ENCODE measurements at regions not wholly inside any gene's neighbourhood (a gene's known extent, or its start where the extent isn't known, plus 50 kb on each side); places are given as distances from the start of the nearest gene placed in this dataset.

- WGBS, 2 donors, result 89 to 96% methylated on average over 5 of the region's 5 CpGs
- no peak for DNase-seq (ENCODE audit: low spot score in 2 of 2)
- no peak for TF ChIP-seq POLR2A (IDR thresholded peaks at IDR 0.05)
- TF ChIP-seq CTCF (IDR thresholded peaks at IDR 0.05), result no peak
- intact Hi-C loops (cut with DNase I; ENCODE audit: low total_unique reads), result no loop called here
- no peak overlapping the region for H3K4me3 ChIP-seq (ENCODE audit: low read depth, poor library complexity, severe bottlenecking)
These were observed 57.9 kb downstream of the DNAJB9 start for GRCh38 chr7:108627476-108628051.

GRCh38 chr7:108628678-108629077 is 59.0 kb downstream of the DNAJB9 start:
- no peak for DNase-seq (ENCODE audit: low spot score in 2 of 2)
- intact Hi-C loops (cut with DNase I; ENCODE audit: low total_unique reads), result no loop called here
- no peak for TF ChIP-seq CTCF (IDR thresholded peaks at IDR 0.05)
- WGBS, 2 donors, result 75 to 80% methylated on average over 3 of the region's 3 CpGs
- H3K4me3 ChIP-seq (ENCODE audit: low read depth, poor library complexity, severe bottlenecking), result no peak overlapping the region

GRCh38 chr7:108629651-108630400 is 60.2 kb downstream of the DNAJB9 start:
- no peak for DNase-seq (ENCODE audit: low spot score in 2 of 2)
- intact Hi-C loops (cut with DNase I; ENCODE audit: low total_unique reads), result no loop called here
- 51 to 57% methylated on average over 2 of the region's 2 CpGs for WGBS, 2 donors
- no peak overlapping the region for H3K4me3 ChIP-seq (ENCODE audit: low read depth, poor library complexity, severe bottlenecking)
- TF ChIP-seq CTCF (IDR thresholded peaks at IDR 0.05) (no peak), POLR2A (IDR thresholded peaks at IDR 0.05) (no peak)

GRCh38 chr7:108634036-108634435 is 64.4 kb downstream of the DNAJB9 start:
- TF ChIP-seq POLR2A (IDR thresholded peaks at IDR 0.05) (no peak), CTCF (IDR thresholded peaks at IDR 0.05) (no peak)
- intact Hi-C loops (cut with DNase I; ENCODE audit: low total_unique reads), result no loop called here
- no peak overlapping the region for H3K4me3 ChIP-seq (ENCODE audit: low read depth, poor library complexity, severe bottlenecking)
- DNase-seq (ENCODE audit: low spot score in 2 of 2), result no peak
- 74 to 82% methylated on average over 2 of the region's 2 CpGs for WGBS, 2 donors

- TF ChIP-seq POLR2A (IDR thresholded peaks at IDR 0.05), result no peak
- TF ChIP-seq CTCF (IDR thresholded peaks at IDR 0.05), result no peak
These were observed 64.9 kb downstream of the DNAJB9 start for GRCh38 chr7:108634535-108634934.

More at GRCh38 chr7:108634535-108634934, 64.9 kb downstream of the DNAJB9 start:
- intact Hi-C loops (cut with DNase I; ENCODE audit: low total_unique reads), result no loop called here
- WGBS, 2 donors, result 83 to 93% methylated on average over 1 of the region's 1 CpG
- H3K4me3 ChIP-seq (ENCODE audit: low read depth, poor library complexity, severe bottlenecking), result no peak overlapping the region
- DNase-seq (ENCODE audit: low spot score in 2 of 2), result no peak

Data from lower leg skin (tissue), 4 donors.